ENCODE measurements at regions not wholly inside any gene's neighbourhood (a gene's known extent, or its start where the extent isn't known, plus 50 kb on each side); places are given as distances from the start of the nearest gene placed in this dataset.

- TF ChIP-seq CTCF (IDR thresholded peaks at IDR 0.05): no peak
- Histone ChIP-seq H3K4me1 (no peaks in the 10 kb centered on the region), H3K4me3 (ENCODE audit: low read depth, low read length) (no peak overlapping the region), H2AFZ (no peak overlapping the region), H3K9ac (no peak overlapping the region), H3K4me2 (ENCODE audit: low read length) (no peak overlapping the region), H3K79me2 (no peaks in the 10 kb centered on the region), H3K36me3 (ENCODE audit: control insufficient read depth, insufficient read depth, low read length) (no peaks in the 10 kb centered on the region), H3K9me3 (ENCODE audit: control insufficient read depth, low read length) (no peaks in the 10 kb centered on the region), H3K27me3 (ENCODE audit: control insufficient read depth, insufficient read depth, low read length) (no peaks in the 10 kb centered on the region), H3K27ac (no peak overlapping the region)
Observed at GRCh38 chr2:57397550-57398360, 648.9 kb upstream of the VRK2 start.

GRCh38 chr2:57399057-57399456, 647.5 kb upstream of the VRK2 start:
- no peaks in the 10 kb centered on the region for H3K27me3 ChIP-seq (ENCODE audit: control insufficient read depth, insufficient read depth, low read length)
- H3K36me3 ChIP-seq (ENCODE audit: control insufficient read depth, insufficient read depth, low read length): no peaks in the 10 kb centered on the region
- no peaks in the 10 kb centered on the region for H3K9me3 ChIP-seq (ENCODE audit: control insufficient read depth, low read length)
- no peak overlapping the region for H3K9ac ChIP-seq
- TF ChIP-seq CTCF (IDR thresholded peaks at IDR 0.05): no peak
- H3K4me1 ChIP-seq: no peaks in the 10 kb centered on the region
- no peak overlapping the region for H2AFZ ChIP-seq
- no peak overlapping the region for H3K4me2 ChIP-seq (ENCODE audit: low read length)
- no peaks in the 10 kb centered on the region for H3K79me2 ChIP-seq
- no peak overlapping the region for H3K27ac ChIP-seq
- H3K4me3 ChIP-seq (ENCODE audit: low read depth, low read length): no peak overlapping the region

- TF ChIP-seq CTCF (IDR thresholded peaks at IDR 0.05): no peak
- Histone ChIP-seq H3K79me2 (no peaks in the 10 kb centered on the region), H3K4me3 (ENCODE audit: low read depth, low read length) (no peak overlapping the region)
Observed at GRCh38 chr2:57402096-57402495, 644.5 kb upstream of the VRK2 start.

GRCh38 chr2:57402755-57403154, 643.9 kb upstream of the VRK2 start:
- H3K4me1 ChIP-seq: no peaks in the 10 kb centered on the region
- H3K9me3 ChIP-seq (ENCODE audit: control insufficient read depth, low read length): no peaks in the 10 kb centered on the region
- H3K27ac ChIP-seq: no peak overlapping the region
- no peak overlapping the region for H3K9ac ChIP-seq
- H3K4me2 ChIP-seq (ENCODE audit: low read length): no peak overlapping the region
- H2AFZ ChIP-seq: no peak overlapping the region
- no peaks in the 10 kb centered on the region for H3K36me3 ChIP-seq (ENCODE audit: control insufficient read depth, insufficient read depth, low read length)
- TF ChIP-seq CTCF (IDR thresholded peaks at IDR 0.05): no peak
- no peaks in the 10 kb centered on the region for H3K27me3 ChIP-seq (ENCODE audit: control insufficient read depth, insufficient read depth, low read length)
- no peaks in the 10 kb centered on the region for H3K79me2 ChIP-seq
- H3K4me3 ChIP-seq (ENCODE audit: low read depth, low read length): no peak overlapping the region

More at GRCh38 chr2:57402096-57402495, 644.5 kb upstream of the VRK2 start:
- H3K36me3 ChIP-seq (ENCODE audit: control insufficient read depth, insufficient read depth, low read length): no peaks in the 10 kb centered on the region
- H3K9me3 ChIP-seq (ENCODE audit: control insufficient read depth, low read length): no peaks in the 10 kb centered on the region
- H3K27me3 ChIP-seq (ENCODE audit: control insufficient read depth, insufficient read depth, low read length): no peaks in the 10 kb centered on the region
- H3K4me1 ChIP-seq: no peaks in the 10 kb centered on the region
- H3K9ac ChIP-seq: no peak overlapping the region
- H2AFZ ChIP-seq: no peak overlapping the region
- H3K4me2 ChIP-seq (ENCODE audit: low read length): no peak overlapping the region
- H3K27ac ChIP-seq: no peak overlapping the region

- Histone ChIP-seq H3K36me3 (ENCODE audit: control insufficient read depth, insufficient read depth, low read length) (no peaks in the 10 kb centered on the region), H3K9ac (no peak overlapping the region), H3K27me3 (ENCODE audit: control insufficient read depth, insufficient read depth, low read length) (no peaks in the 10 kb centered on the region), H3K4me1 (no peaks in the 10 kb centered on the region), H3K9me3 (ENCODE audit: control insufficient read depth, low read length) (no peaks in the 10 kb centered on the region), H3K4me3 (ENCODE audit: low read depth, low read length) (no peak overlapping the region), H2AFZ (no peak overlapping the region), H3K27ac (no peak overlapping the region), H3K79me2 (no peaks in the 10 kb centered on the region), H3K4me2 (ENCODE audit: low read length) (no peak overlapping the region)
- TF ChIP-seq CTCF (IDR thresholded peaks at IDR 0.05): no peak
Observed at GRCh38 chr2:57407772-57408201, 638.8 kb upstream of the VRK2 start.

All from parathyroid adenoma (tissue), 2 donors.